Astrocyte of the spinal cord (primary cell): ENCODE measurements at regions not wholly inside any gene's neighbourhood (a gene's known extent, or its start where the extent isn't known, plus 50 kb on each side); places are given as distances from the start of the nearest gene placed in this dataset.

Experiments
- DNase-seq: peaks from one replicate; pipeline ENCODE4 v3.0.0; 2011; ENCODE audit warnings: low read depth, low spot score
- H3K4me3 ChIP-seq: 2 replicates; pipeline ENCODE4 v1.5.1; 2011; ENCODE audit warnings: low read depth, mild to moderate bottlenecking, low read length, moderate library complexity
- in situ Hi-C: cut with HindIII; loops from 2 replicates; pipeline ENCODE4 v1.10.0; 2017; ENCODE audit warnings: low sequenced_read_pairs
- TF ChIP-seq, protein P1 (sequence below): IDR thresholded peaks from 2 replicates; pipeline ENCODE4 v1.5.1; 2012; ENCODE audit warnings: low read depth, mild to moderate bottlenecking, low read length, inconsistent platforms

DNA sequence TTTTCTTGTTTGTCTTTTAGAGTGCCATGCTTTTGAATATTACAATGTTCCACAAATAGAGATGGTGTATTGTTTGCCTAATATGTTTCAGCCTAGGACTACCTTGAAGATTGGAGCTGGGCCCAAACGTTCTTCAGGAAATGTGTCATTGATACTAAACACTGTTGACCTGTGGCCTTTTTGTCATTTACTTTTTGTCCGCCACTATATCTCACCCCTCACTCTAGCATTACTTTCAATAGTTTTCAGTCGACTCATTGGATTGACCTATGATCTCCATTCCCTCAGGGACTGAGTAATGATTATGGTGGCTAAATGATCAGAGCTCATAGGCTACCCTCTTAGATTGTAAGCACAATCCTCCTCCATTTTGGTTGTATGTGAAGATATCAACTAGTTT, 115.8 kb downstream of the NUDT12 start:
- no peak overlapping the region for H3K4me3 ChIP-seq
- TF ChIP-seq, protein P1, sequence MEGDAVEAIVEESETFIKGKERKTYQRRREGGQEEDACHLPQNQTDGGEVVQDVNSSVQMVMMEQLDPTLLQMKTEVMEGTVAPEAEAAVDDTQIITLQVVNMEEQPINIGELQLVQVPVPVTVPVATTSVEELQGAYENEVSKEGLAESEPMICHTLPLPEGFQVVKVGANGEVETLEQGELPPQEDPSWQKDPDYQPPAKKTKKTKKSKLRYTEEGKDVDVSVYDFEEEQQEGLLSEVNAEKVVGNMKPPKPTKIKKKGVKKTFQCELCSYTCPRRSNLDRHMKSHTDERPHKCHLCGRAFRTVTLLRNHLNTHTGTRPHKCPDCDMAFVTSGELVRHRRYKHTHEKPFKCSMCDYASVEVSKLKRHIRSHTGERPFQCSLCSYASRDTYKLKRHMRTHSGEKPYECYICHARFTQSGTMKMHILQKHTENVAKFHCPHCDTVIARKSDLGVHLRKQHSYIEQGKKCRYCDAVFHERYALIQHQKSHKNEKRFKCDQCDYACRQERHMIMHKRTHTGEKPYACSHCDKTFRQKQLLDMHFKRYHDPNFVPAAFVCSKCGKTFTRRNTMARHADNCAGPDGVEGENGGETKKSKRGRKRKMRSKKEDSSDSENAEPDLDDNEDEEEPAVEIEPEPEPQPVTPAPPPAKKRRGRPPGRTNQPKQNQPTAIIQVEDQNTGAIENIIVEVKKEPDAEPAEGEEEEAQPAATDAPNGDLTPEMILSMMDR, result no peak
- in situ Hi-C loops, result no loop called here
- DNase-seq, result no peak

DNA sequence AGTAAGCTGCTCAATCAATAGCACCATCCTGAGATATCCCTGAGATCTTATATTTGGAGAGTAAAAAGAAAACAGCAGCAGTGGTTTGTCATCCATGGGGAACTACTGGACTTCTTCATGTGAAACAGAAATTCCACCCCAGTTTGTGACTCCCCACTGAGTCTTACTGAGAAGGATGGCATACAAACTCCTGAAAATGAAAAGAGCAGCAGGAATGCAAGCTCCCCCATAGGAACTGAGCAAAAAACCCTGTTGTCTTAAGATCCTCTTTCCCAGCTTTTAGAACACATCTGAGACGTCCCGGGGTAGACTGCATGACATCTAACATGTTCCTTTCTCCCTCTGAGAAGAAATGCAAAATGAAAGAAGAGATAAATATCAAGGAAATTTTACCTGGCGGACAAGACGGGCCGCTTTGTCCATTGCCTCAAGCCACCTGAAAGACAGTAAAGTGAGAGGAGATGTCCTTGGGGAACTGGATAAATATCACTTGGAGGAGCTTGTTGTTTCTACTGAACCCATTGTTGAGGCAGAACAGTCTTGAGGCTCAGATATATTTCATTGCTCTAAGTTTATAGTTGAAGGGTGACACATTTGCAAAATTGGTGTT, 117.1 kb downstream of the NUDT12 start:
- TF ChIP-seq, protein P1, result no peak
- H3K4me3 ChIP-seq, result no peak overlapping the region
- DNase-seq, result peak; percentile 46
- in situ Hi-C loops, result no loop called here

DNA sequence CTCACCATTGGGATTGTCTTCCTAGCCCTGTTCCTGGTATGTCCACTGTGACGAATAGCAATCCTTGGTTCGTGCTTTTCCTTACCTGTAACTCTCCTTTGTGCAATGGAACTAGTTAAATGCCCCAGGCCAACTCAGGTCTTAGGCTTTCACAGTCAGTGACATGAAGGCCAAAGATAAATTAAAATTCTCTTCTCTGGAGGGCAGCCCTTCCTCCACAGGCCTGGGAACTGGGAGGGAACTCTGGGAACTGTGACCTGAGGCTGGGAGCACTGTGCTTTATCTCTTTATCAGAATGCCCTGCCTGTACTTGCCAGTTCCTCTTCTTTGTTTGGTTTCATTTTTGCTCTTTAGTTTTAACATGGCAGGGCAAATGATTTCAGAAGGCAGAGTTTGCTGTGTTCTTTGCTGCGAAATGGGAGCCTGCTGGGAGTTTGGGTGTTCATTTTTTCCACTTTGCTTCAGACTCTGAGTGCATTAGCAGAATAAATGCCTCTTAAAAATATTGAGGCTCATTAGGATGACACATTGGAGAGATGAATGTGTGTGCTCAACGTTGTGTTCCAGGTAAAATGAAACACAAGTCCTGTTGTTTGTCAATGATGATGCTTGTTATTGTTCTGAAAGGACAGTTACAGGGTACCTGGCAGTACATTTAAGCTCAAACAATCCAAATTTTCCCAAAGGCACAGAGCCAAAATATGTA, 118.1 kb downstream of the NUDT12 start:
- TF ChIP-seq, protein P1, result no peak
- in situ Hi-C loops, result no loop called here
- no peak overlapping the region for H3K4me3 ChIP-seq
- DNase-seq, result no peak

DNA sequence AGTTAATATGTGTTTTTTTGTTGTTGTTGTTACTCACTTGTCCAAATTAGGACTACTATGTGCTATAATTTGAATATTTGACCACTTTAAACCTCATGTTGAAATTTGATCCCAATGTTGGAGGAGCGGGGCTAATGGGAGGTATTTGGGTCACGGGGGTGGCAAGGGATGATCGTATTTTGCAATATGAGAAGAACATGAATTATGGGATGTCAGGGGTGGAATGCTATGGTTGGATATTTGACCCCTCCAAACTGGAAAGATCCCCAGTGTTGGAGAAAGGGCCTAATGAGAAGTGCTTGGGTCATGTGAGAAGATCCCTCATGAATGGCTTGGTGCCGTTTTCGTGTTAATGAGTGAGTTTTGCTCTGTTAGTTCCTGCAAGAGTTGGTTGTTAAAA, 119.8 kb downstream of the NUDT12 start:
- DNase-seq, result no peak
- H3K4me3 ChIP-seq, result no peak overlapping the region
- TF ChIP-seq, protein P1, result no peak
- in situ Hi-C loops, result no loop called here

DNA sequence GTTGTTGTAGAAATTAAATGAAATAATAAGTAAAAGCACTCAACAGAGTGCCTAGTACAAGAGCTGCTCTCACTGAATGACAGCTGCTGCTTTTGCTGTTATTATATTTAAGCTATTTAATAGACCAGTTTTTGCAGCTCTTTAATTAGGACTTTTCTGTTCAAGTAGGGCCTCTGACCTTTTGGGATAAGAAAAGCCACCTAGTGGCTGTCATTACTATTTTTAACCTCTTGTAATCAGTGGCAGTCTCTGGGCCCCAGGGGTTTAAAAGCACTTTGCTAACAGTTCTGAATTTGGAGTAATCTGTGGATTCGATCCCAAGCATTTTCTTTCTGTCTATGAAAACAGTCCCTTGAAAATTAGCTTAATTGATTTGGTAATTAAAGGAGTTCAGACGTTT, 121.1 kb downstream of the NUDT12 start:
- TF ChIP-seq, protein P1, result peak; percentile 18
- H3K4me3 ChIP-seq, result no peak overlapping the region
- in situ Hi-C loops, result no loop called here
- no peak for DNase-seq

DNA sequence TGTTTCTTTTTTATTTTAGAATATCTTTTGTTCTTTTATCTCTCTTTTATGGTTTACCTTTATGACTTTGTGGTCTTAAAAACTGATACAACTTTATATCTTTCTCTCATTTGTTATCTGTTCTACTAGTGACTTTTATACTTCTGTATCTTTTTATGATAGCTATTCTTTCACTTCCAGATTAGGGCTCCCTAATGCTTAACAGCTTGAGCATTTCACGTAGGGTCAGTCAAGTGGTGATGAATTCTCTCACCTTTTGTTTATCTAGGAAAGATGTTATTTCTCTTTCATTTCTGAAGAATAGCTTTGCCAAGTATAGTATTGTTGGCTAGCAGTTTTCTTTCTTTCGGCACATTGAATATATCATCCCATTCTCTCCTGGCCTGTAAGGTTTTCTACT, 123.6 kb downstream of the NUDT12 start:
- no peak for DNase-seq
- in situ Hi-C loops, result no loop called here
- H3K4me3 ChIP-seq, result no peak overlapping the region
- TF ChIP-seq, protein P1, result no peak
